Uterus (tissue), 2 donors: ENCODE measurements at regions not wholly inside any gene's neighbourhood (a gene's known extent, or its start where the extent isn't known, plus 50 kb on each side); places are given as distances from the start of the nearest gene placed in this dataset.

Experiments used
- CTCF ChIP-seq, 4 experiments: fragments of 200-600 bp in 2 of 4; fragments of 450-650 bp in 2 of 4; sonication (generic) in 2 of 4; IDR thresholded peaks; one replicate each; pipeline ENCODE4 v1.5.1; 2016 to 2019; ENCODE audit warnings: antibody characterized with exemption in 4 of 4, mild to moderate bottlenecking in 2 of 4, moderate library complexity in 1 of 4
- POLR2A ChIP-seq, 2 donors: fragments of 450-650 bp; IDR thresholded peaks; one replicate each; pipeline ENCODE4 v1.6.1; 2016; ENCODE audit warnings: antibody characterized with exemption in 2 of 2, mild to moderate bottlenecking in 1 of 2, moderate library complexity in 1 of 2

DNA sequence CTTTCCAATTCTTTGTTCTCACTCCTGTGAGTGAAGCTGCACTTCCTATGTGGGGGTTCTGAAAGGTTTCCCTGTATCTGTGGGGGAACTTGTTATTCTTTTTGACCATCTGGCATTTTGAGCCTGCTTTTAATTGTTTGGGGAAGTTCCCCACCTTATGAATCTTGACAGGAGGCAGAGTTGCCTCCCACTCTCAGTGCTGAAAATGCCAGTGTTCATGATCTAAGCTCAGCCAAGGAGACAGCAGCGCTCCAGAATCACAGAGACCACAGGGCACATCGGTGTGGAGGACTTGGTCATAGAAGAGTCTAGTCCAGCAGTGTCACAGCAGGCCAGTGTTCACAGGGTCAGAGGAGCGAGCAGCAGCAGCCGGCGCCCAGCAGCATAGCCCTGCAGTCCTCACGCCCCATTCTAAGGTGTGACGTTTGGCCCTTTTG lies 63.8 kb upstream of the PRDX6 start:
- no peak for TF ChIP-seq POLR2A (IDR thresholded peaks at IDR 0.05)
- no peak for TF ChIP-seq CTCF (IDR thresholded peaks at IDR 0.05)
